SK-N-MC (cell line): ENCODE measurements at regions not wholly inside any gene's neighbourhood (a gene's known extent, or its start where the extent isn't known, plus 50 kb on each side); places are given as distances from the start of the nearest gene placed in this dataset.

Source experiments
- EZH2 ChIP-seq: fragments of 200-600 bp; sonication (generic); IDR thresholded peaks from one replicate; pipeline ENCODE4 v1.6.1; 2017; ENCODE audit warnings: antibody characterized with exemption
- FOXP2 ChIP-seq: optimal IDR thresholded peaks from 2 replicates; pipeline ENCODE3; 2011; ENCODE audit warnings: mild to moderate bottlenecking, moderate library complexity; ENCODE audit not compliant: insufficient read depth; ENCODE audit errors: extremely low read length, control extremely low read depth
- POLR2AphosphoS5 ChIP-seq: IDR thresholded peaks from 2 replicates; pipeline ENCODE4 v1.6.1; 2012; ENCODE audit warnings: mild to moderate bottlenecking, low read depth, low read length, borderline replicate concordance

DNA sequence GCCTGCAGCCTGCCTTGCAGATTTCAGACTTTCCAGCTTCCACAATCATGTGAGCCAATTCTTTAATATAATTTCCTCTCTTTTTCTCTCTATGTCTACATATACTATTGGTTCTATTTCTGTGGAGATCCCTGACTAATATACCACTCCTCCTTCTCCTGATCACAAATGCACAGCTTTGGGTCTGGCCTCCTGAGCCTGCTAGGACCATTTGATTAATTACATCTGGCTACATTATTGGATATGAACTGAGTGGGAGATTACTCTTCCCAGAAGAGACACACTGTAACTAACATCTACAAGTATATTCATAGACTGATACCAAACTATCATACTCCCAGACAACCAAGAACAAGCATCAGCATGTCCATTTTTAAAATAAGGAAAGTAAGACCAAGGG, 188.9 kb upstream of the LMCD1 start:
- TF ChIP-seq FOXP2 (no peak), POLR2AphosphoS5 (0 out of 2 replicates have a peak, but pooled peaks have one; percentile 9), EZH2 (no peak)
